H1 (cell line): ENCODE measurements at regions not wholly inside any gene's neighbourhood (a gene's known extent, or its start where the extent isn't known, plus 50 kb on each side); places are given as distances from the start of the nearest gene placed in this dataset.

Source experiments
- CTCF ChIA-PET: fragments of 300-600 bp; sonication (Branson Sonifier 250); formaldehyde crosslinking; loops from one replicate; lab custom pipeline; 2021; ENCODE audit not compliant: partially characterized antibody; lab: Charles Lee
- POLR2A ChIA-PET: fragments of 300-600 bp; sonication (Branson Sonifier 250); formaldehyde crosslinking; loops from one replicate; lab custom pipeline; 2021; ENCODE audit warnings: inconsistent platforms; ENCODE audit not compliant: partially characterized antibody; lab: Charles Lee
- DNase-seq, 2 experiments: peaks; one replicate each; pipeline versions ENCODE4 v3.0.0 to v3.0.0-alpha.2; 2010 to 2022; ENCODE audit warnings: low spot score in 2 of 2, low read depth in 1 of 2, mixed read lengths in 1 of 2
- FAIRE-seq: peaks from 2 replicates; lab custom pipeline; 2011; peaks lifted over from hg19 to GRCh38; lab: Jason Lieb, UNC
- H2AFZ ChIP-seq: 2 replicates; pipeline ENCODE4 v1.8.1; 2012; ENCODE audit warnings: low read length, inconsistent platforms
- H2AK5ac ChIP-seq: 2 replicates; pipeline ENCODE4 v1.6.1; 2013; ENCODE audit warnings: low read depth, low read length
- H2BK120ac ChIP-seq: replicated peaks from 2 replicates; pipeline ENCODE3; 2013; ENCODE audit warnings: low read depth, low read length, inconsistent platforms
- H2BK12ac ChIP-seq: 2 replicates; pipeline ENCODE4 v1.6.1; 2013; ENCODE audit warnings: low read depth, low read length
- H2BK15ac ChIP-seq: 2 replicates; pipeline ENCODE4 v1.6.1; 2013; ENCODE audit warnings: low read length
- H2BK20ac ChIP-seq: 2 replicates; pipeline ENCODE4 v1.6.1; 2013; ENCODE audit warnings: low read length
- H2BK5ac ChIP-seq: 2 replicates; pipeline ENCODE4 v1.6.1; 2013; ENCODE audit warnings: low read depth, low read length
- H3K14ac ChIP-seq: 2 replicates; pipeline ENCODE4 v1.6.1; 2013; ENCODE audit warnings: inconsistent platforms; ENCODE audit not compliant: insufficient read length
- H3K18ac ChIP-seq: 2 replicates; pipeline ENCODE4 v1.6.1; 2013; ENCODE audit warnings: low read length; ENCODE audit errors: extremely low read depth
- H3K23ac ChIP-seq: 2 replicates; pipeline ENCODE4 v1.6.1; 2013; ENCODE audit warnings: inconsistent platforms; ENCODE audit not compliant: insufficient read length
- H3K23me2 ChIP-seq: 2 replicates; pipeline ENCODE4 v1.6.1; 2013; ENCODE audit warnings: low read depth, low read length
- H3K27ac ChIP-seq: 2 replicates; pipeline ENCODE4 v1.6.1; 2011; ENCODE audit warnings: low read depth, low read length, inconsistent platforms
- H3K27me3 ChIP-seq, 4 experiments: replicated peaks in 1 of 4; 1 replicate in 1 of 4; 2 replicates in 3 of 4; pipeline versions ENCODE4 v1.6.1 to v1.8.1; 2011 to 2013; ENCODE audit warnings: low read length in 3 of 4, mild to moderate bottlenecking in 3 of 4, inconsistent platforms in 2 of 4, mixed read lengths in 2 of 4, moderate library complexity in 1 of 4; ENCODE audit not compliant: control insufficient read depth in 3 of 4, insufficient read depth in 3 of 4; ENCODE audit errors: extremely low read depth in 1 of 4
- H3K36me3 ChIP-seq, 4 experiments: 2 replicates each; pipeline versions ENCODE4 v1.6.1 to v1.8.1; 2011 to 2013; ENCODE audit warnings: mild to moderate bottlenecking in 4 of 4, low read length in 3 of 4, moderate library complexity in 2 of 4, control low read depth in 1 of 4, inconsistent platforms in 1 of 4; ENCODE audit not compliant: insufficient read depth in 4 of 4, control insufficient read depth in 2 of 4
- H3K4ac ChIP-seq: replicated peaks from 2 replicates; pipeline ENCODE3; 2013; ENCODE audit warnings: low read length, low read depth, mixed read lengths, inconsistent platforms; ENCODE audit not compliant: insufficient read length
- H3K4me1 ChIP-seq, 4 experiments: replicated peaks in 1 of 4; 1 replicate in 1 of 4; 2 replicates in 3 of 4; pipeline versions ENCODE4 v1.6.1 to v1.8.1; 2011 to 2013; ENCODE audit warnings: low read length in 3 of 4, inconsistent platforms in 2 of 4, mixed read lengths in 1 of 4; ENCODE audit not compliant: insufficient read depth in 4 of 4, control insufficient read depth in 3 of 4
- H3K4me2 ChIP-seq, 2 experiments: 2 replicates each; pipeline versions ENCODE4 v1.6.1 to v1.8.1; 2011 to 2013; ENCODE audit warnings: low read depth in 2 of 2, low read length in 2 of 2, control low read depth in 1 of 2, inconsistent platforms in 1 of 2, mild to moderate bottlenecking in 1 of 2; ENCODE audit not compliant: insufficient read depth in 1 of 2
- H3K4me3 ChIP-seq, 4 experiments: fragments of 200-600, 300-600 bp in 1 of 4; sonication (generic), shearing (Covaris generic), sonication (Bioruptor Twin) in 1 of 4; 2 replicates each; pipeline versions ENCODE4 v1.5.1 to v1.8.1; 2011 to 2016; ENCODE audit warnings: low read length in 4 of 4, low read depth in 3 of 4, control low read depth in 2 of 4, inconsistent platforms in 2 of 4, mild to moderate bottlenecking in 2 of 4, mixed read lengths in 1 of 4, moderate library complexity in 1 of 4; ENCODE audit not compliant: insufficient read depth in 2 of 4; ENCODE audit errors: extremely low read depth in 1 of 4
- H3K56ac ChIP-seq: replicated peaks from 2 replicates; pipeline ENCODE3; 2013; ENCODE audit warnings: low read depth, mild to moderate bottlenecking, mixed read lengths, low read length, inconsistent platforms; ENCODE audit not compliant: insufficient read length
- H3K79me1 ChIP-seq: 2 replicates; pipeline ENCODE4 v1.6.1; 2013; ENCODE audit warnings: low read depth, low read length, control low read depth
- H3K79me2 ChIP-seq, 2 experiments: 2 replicates each; pipeline versions ENCODE4 v1.6.1 to v1.8.1; 2012 to 2013; ENCODE audit warnings: low read length in 2 of 2, mild to moderate bottlenecking in 2 of 2, inconsistent platforms in 1 of 2; ENCODE audit not compliant: insufficient read depth in 2 of 2, control insufficient read depth in 1 of 2
- H3K9ac ChIP-seq, 4 experiments: replicated peaks in 1 of 4; 1 replicate in 1 of 4; 2 replicates in 3 of 4; pipeline versions ENCODE4 v1.6.1 to v1.8.1; 2011 to 2013; ENCODE audit warnings: low read depth in 3 of 4, low read length in 3 of 4, control low read depth in 2 of 4, mild to moderate bottlenecking in 2 of 4, moderate library complexity in 2 of 4, inconsistent platforms in 1 of 4; ENCODE audit errors: extremely low read depth in 1 of 4
- H3K9me3 ChIP-seq, 2 experiments: 2 replicates each; pipeline versions ENCODE4 v1.6.1 to v1.8.1; 2012 to 2013; ENCODE audit warnings: mild to moderate bottlenecking in 2 of 2, moderate library complexity in 2 of 2, control low read depth in 1 of 2, inconsistent platforms in 1 of 2, low read depth in 1 of 2, low read length in 1 of 2, mixed read lengths in 1 of 2; ENCODE audit not compliant: insufficient read depth in 2 of 2
- H4K20me1 ChIP-seq, 2 experiments: replicated peaks in 1 of 2; 2 replicates each; pipeline versions ENCODE3 to v1.8.1; 2011 to 2013; ENCODE audit warnings: inconsistent platforms in 2 of 2, low read length in 2 of 2, mild to moderate bottlenecking in 1 of 2; ENCODE audit not compliant: insufficient read depth in 2 of 2, control insufficient read depth in 1 of 2
- H4K5ac ChIP-seq: 2 replicates; pipeline ENCODE4 v1.6.1; 2013; ENCODE audit warnings: low read length, low read depth, mixed read lengths, inconsistent platforms; ENCODE audit not compliant: insufficient read length
- H4K8ac ChIP-seq: 2 replicates; pipeline ENCODE4 v1.8.0; 2013; ENCODE audit warnings: mild to moderate bottlenecking, moderate library complexity, low read length, inconsistent platforms; ENCODE audit not compliant: insufficient read depth; ENCODE audit errors: extremely low read depth
- H4K91ac ChIP-seq: replicated peaks from 2 replicates; pipeline ENCODE3; 2013; ENCODE audit warnings: low read length, mixed read lengths, inconsistent platforms; ENCODE audit not compliant: insufficient read length
- CHD1 ChIP-seq: IDR thresholded peaks from 2 replicates; pipeline ENCODE4 v1.6.1; 2012; ENCODE audit warnings: low read depth, low read length, improper control_type of control experiment
- CTCF ChIP-seq, 3 experiments: IDR thresholded peaks; 1 replicate in 2 of 3; 2 replicates in 1 of 3; pipeline versions ENCODE4 v1.5.1 to v1.6.1; 2011; ENCODE audit warnings: low read length in 3 of 3, mild to moderate bottlenecking in 3 of 3, inconsistent platforms in 2 of 3, low read depth in 1 of 3, moderate library complexity in 1 of 3; ENCODE audit not compliant: insufficient read depth in 1 of 3; ENCODE audit errors: control extremely low read depth in 1 of 3
- E2F6 ChIP-seq: IDR thresholded peaks from 2 replicates; pipeline ENCODE4 v1.6.1; 2012; ENCODE audit warnings: inconsistent platforms
- JUND ChIP-seq: IDR thresholded peaks from 2 replicates; pipeline ENCODE4 v1.6.1; 2011; ENCODE audit warnings: mild to moderate bottlenecking, improper control_type of control experiment, low read length
- MAFK ChIP-seq: IDR thresholded peaks from 2 replicates; pipeline ENCODE4 v1.6.1; 2012; ENCODE audit warnings: low read depth, mild to moderate bottlenecking, improper control_type of control experiment, low read length
- SAP30 ChIP-seq: fragments of 300-600 bp; sonication (generic); IDR thresholded peaks from 2 replicates; pipeline ENCODE4 v1.7.1; 2012; ENCODE audit warnings: low read length, moderate library complexity, mild to moderate bottlenecking, inconsistent platforms; ENCODE audit not compliant: insufficient read depth, insufficient replicate concordance
- SP4 ChIP-seq: IDR thresholded peaks from 2 replicates; pipeline ENCODE4 v1.6.1; 2012; ENCODE audit warnings: low read length, inconsistent platforms
- TBP ChIP-seq: IDR thresholded peaks from 2 replicates; pipeline ENCODE4 v1.6.1; 2011; ENCODE audit warnings: low read depth, low read length, improper control_type of control experiment
- ZNF274 ChIP-seq: IDR thresholded peaks from 2 replicates; pipeline ENCODE4 v1.7.0; 2012; ENCODE audit warnings: low read length, borderline replicate concordance; ENCODE audit errors: extremely low read depth
- WGBS, 2 experiments: shearing (Covaris generic) in 1 of 2; methylation state at CpG; one replicate each; pipeline versions ENCODE4 v1.1.6 to v1.1.7; 2013 to 2015; ENCODE audit warnings: low lambda C conversion rate in 2 of 2, mixed read lengths in 2 of 2, inconsistent platforms in 1 of 2, low coverage in 1 of 2, missing lambda C conversion rate in 1 of 2; ENCODE audit not compliant: insufficient replicate concordance in 2 of 2, insufficient coverage in 1 of 2, insufficient read length in 1 of 2; ENCODE audit errors: extremely low coverage in 1 of 2, missing lambda C conversion rate in 1 of 2; 5-methylcytosine and 5-hydroxymethylcytosine counted together

GRCh38 chr11:71383461-71383860 is 64.7 kb downstream of the DHCR7 start:
- H2BK12ac ChIP-seq: no peak overlapping the region
- no peak overlapping the region for H3K4me3 ChIP-seq
- FAIRE-seq (no peak), DNase-seq (no peak)
- no peak overlapping the region for H4K8ac ChIP-seq
- H2AFZ ChIP-seq: no peak overlapping the region
- no peaks in the 10 kb centered on the region for H4K20me1 ChIP-seq
- H3K4me2 ChIP-seq: no peak overlapping the region
- H3K23ac ChIP-seq: no peak overlapping the region
- H2BK5ac ChIP-seq: no peak overlapping the region
- 83% methylated on average over 1 of the region's 1 CpG; no CpG with 5 or more reads in 1 of the 2 experiments for WGBS, 2 experiments
- H2BK15ac ChIP-seq: no peak overlapping the region
- H4K91ac ChIP-seq: no peak overlapping the region
- H3K14ac ChIP-seq: no peak overlapping the region
- no peak overlapping the region for H2BK20ac ChIP-seq
- no peak overlapping the region for H2BK120ac ChIP-seq
- H3K36me3 ChIP-seq: no peaks in the 10 kb centered on the region; a peak in 1 of 8 replicates
- H4K5ac ChIP-seq: no peak overlapping the region
- H3K23me2 ChIP-seq: peaks cover 14% of the 10 kb centered on the region; the same call in 1 of the 2 replicates
- no peak overlapping the region for H3K27ac ChIP-seq
- no peak overlapping the region for H3K18ac ChIP-seq
- H3K9me3 ChIP-seq: peaks cover 9 to 12% of the 10 kb centered on the region in 2 experiments
- H3K27me3 ChIP-seq: no peaks in the 10 kb centered on the region
- no peak overlapping the region for H3K4ac ChIP-seq
- H3K79me2 ChIP-seq: no peaks in the 10 kb centered on the region
- H3K79me1 ChIP-seq: no peaks in the 10 kb centered on the region
- no peak overlapping the region for H3K56ac ChIP-seq
- no peaks in the 10 kb centered on the region for H3K4me1 ChIP-seq
- CTCF ChIA-PET: interaction anchor here (0.6 kb wide), 1 partner anchor 550 kb away, joined by 3 read pairs; no protein-coding TSS in a partner anchor
- no peak overlapping the region for H2AK5ac ChIP-seq
- H3K9ac ChIP-seq: no peak overlapping the region
- POLR2A ChIA-PET: no interaction called here
- TF ChIP-seq JUND: no peak
- no peak for TF ChIP-seq CHD1
- TF ChIP-seq MAFK: no peak
- TF ChIP-seq TBP: no peak
- TF ChIP-seq ZNF274: no peak
- TF ChIP-seq SP4: no peak
- TF ChIP-seq E2F6: no peak
- no peak for TF ChIP-seq CTCF (IDR thresholded peaks at IDR 0.05; ENCODE audit: control extremely low read depth in 1 of 3, insufficient read depth in 1 of 3, low read depth in 1 of 3, low read length in 3 of 3)
- TF ChIP-seq SAP30: no peak
